Renal cortical epithelial cell (primary cell): ENCODE measurements at regions not wholly inside any gene's neighbourhood (a gene's known extent, or its start where the extent isn't known, plus 50 kb on each side); places are given as distances from the start of the nearest gene placed in this dataset.
"Not testable (repeated sequence)": the region's sequence is repeated elsewhere in the genome, so short reads cannot be mapped to it uniquely, and the experiment has no call there.

Source experiments
- DNase-seq: peaks from one replicate; pipeline ENCODE4 v3.0.0-alpha.2; 2011; ENCODE audit warnings: low read depth

- no peak for DNase-seq
Measured at GRCh38 chr13:111005808-111006505, 91.1 kb upstream of the ANKRD10 start.

- DNase-seq = no peak
Measured at GRCh38 chr13:111005364-111005763, 90.5 kb upstream of the ANKRD10 start.

GRCh38 chr13:111004444-111004843 lies 89.6 kb upstream of the ANKRD10 start:
- DNase-seq = no peak

- no peak for DNase-seq
Measured at GRCh38 chr13:111001636-111002035, 86.8 kb upstream of the ANKRD10 start.

- no peak for DNase-seq
Measured at GRCh38 chr13:110993788-110994187, 78.9 kb upstream of the ANKRD10 start.

- DNase-seq = no peak
Measured at GRCh38 chr13:110991991-110992508, 77.2 kb upstream of the ANKRD10 start.

- no peak for DNase-seq
Measured at GRCh38 chr13:110989331-110989730, 74.5 kb upstream of the ANKRD10 start.

GRCh38 chr13:110985541-110985940 lies 70.7 kb upstream of the ANKRD10 start:
- no peak for DNase-seq

GRCh38 chr13:110984798-110985197 lies 69.9 kb upstream of the ANKRD10 start:
- DNase-seq = no peak

GRCh38 chr13:110984381-110984780 lies 69.5 kb upstream of the ANKRD10 start:
- no peak for DNase-seq

- DNase-seq = no peak
Measured at GRCh38 chr13:110983241-110983640, 68.4 kb upstream of the ANKRD10 start.

- no peak for DNase-seq
Measured at GRCh38 chr13:110981379-110981778, 66.5 kb upstream of the ANKRD10 start.

- no peak for DNase-seq
Measured at GRCh38 chr13:110980921-110981320, 66.1 kb upstream of the ANKRD10 start.

- DNase-seq = not testable (repeated sequence)
Measured at GRCh38 chr13:110979149-110979548, 64.3 kb upstream of the ANKRD10 start.

GRCh38 chr13:110978390-110978789 lies 63.5 kb upstream of the ANKRD10 start:
- DNase-seq = no peak

GRCh38 chr13:110976785-110977184 lies 61.9 kb upstream of the ANKRD10 start:
- no peak for DNase-seq

- no peak for DNase-seq
Measured at GRCh38 chr13:110973007-110973700, 58.3 kb upstream of the ANKRD10 start.

- DNase-seq = peak; percentile 15
Measured at GRCh38 chr13:110971486-110971885, 56.6 kb upstream of the ANKRD10 start.

GRCh38 chr13:110967156-110967855 lies 52.4 kb upstream of the ANKRD10 start:
- DNase-seq = not testable (repeated sequence)

- no peak for DNase-seq
Measured at GRCh38 chr13:110965755-110966134, 50.9 kb upstream of the ANKRD10 start.

- peak; percentile 98 for DNase-seq
Measured at GRCh38 chr13:110965038-110965754, 50.3 kb upstream of the ANKRD10 start.
